ENCODE measurements at regions not wholly inside any gene's neighbourhood (a gene's known extent, or its start where the extent isn't known, plus 50 kb on each side); places are given as distances from the start of the nearest gene placed in this dataset.

DNA sequence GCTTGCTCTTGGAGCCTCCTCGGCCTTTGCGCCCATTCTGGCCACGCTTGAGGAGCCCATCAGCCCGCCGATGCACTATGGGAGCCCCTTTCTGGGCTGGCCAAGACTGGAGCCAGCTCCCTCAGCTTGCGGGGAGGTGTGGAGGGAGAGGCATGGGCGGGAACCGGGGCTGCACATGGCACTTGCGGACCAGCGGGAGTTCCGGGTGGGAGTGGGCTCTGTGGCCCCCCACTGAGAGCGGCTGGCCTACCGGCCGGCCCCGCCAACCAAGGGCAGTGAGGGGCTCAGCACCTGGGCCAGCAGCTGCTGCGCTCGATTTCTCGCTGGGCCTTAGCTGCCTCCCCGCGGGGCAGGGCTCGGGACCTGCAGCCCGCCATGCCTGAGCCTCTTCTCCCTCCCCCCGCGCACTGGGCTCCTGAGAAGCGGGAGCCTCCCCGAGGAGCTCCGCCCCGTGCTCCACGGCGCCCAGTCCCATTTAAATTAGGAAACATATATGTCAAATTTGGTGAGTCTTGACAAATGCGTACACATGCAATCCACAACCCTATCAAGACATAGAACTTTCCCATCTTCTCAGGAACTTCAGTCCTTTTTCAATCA lies 97.6 kb upstream of the CNTN3 start:
- CTCF ChIA-PET = no interaction called here
- H3K4me1 Mint-ChIP-seq = no peaks in the 10 kb centered on the region
- H3K4me3 Mint-ChIP-seq = no peak overlapping the region

GRCh38 chr3:74709951-74710350 lies 95.5 kb upstream of the CNTN3 start:
- ATAC-seq (no peak), DNase-seq (no peak)
- CTCF ChIA-PET = no interaction called here
- no peaks in the 10 kb centered on the region for H3K36me3 Mint-ChIP-seq
- H3K27ac Mint-ChIP-seq = no peak overlapping the region
- H3K27me3 Mint-ChIP-seq = no peaks in the 10 kb centered on the region
- no peak overlapping the region for H3K4me3 Mint-ChIP-seq
- peaks cover 19% of the 10 kb centered on the region for H3K9me3 Mint-ChIP-seq (ENCODE audit: low read depth)
- no peaks in the 10 kb centered on the region for H3K4me1 Mint-ChIP-seq

More for the DNA sequence above, 97.6 kb upstream of the CNTN3 start:
- no peak for DNase-seq
- no peak for ATAC-seq
- no peak overlapping the region for H3K27ac Mint-ChIP-seq
- no peaks in the 10 kb centered on the region for H3K36me3 Mint-ChIP-seq
- H3K9me3 Mint-ChIP-seq (ENCODE audit: low read depth) = peaks cover 16% of the 10 kb centered on the region
- no peaks in the 10 kb centered on the region for H3K27me3 Mint-ChIP-seq

DNA sequence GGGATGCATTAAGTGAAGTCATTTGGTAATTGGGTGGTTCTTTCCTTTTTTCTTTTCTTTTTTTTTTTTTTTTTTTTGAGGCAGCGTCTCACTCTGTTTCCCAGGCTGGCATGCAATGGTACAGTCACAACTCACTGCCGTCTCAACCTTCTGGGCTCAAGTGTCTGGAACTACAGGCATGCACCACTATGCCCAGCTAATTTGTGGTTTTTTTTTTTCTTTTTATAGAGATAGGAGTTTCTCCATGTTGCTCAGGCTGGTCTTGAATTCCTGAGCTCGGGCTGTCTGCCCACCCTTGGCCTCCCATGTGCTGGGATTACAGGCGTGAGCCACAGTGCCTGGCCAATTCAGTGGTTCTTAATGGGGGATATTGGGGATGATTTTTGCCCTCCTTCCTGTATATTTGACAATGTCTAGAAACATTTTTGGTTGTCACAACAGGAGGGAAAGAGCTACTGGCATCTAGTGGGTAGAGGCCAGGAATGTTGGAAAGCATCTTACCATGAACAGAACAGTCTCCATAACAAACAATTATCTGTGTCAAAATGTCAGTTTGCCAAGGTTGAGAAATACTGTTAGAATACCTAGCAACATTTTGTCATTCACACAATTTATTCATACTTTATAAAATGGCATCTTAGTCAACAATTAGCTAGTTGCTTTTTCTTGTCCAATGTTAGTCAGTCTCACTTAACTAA lies 79.4 kb upstream of the CNTN3 start:
- no peak for DNase-seq
- no peak overlapping the region for H3K4me3 Mint-ChIP-seq

GRCh38 chr3:74693251-74693650 lies 78.8 kb upstream of the CNTN3 start:
- Mint-ChIP-seq H3K4me1 (no peaks in the 10 kb centered on the region), H3K4me3 (no peak overlapping the region), H3K36me3 (no peaks in the 10 kb centered on the region), H3K9me3 (ENCODE audit: low read depth) (peaks cover 7% of the 10 kb centered on the region), H3K27ac (no peak overlapping the region), H3K27me3 (no peaks in the 10 kb centered on the region)
- DNase-seq = no peak
- CTCF ChIA-PET = no interaction called here
- no peak for ATAC-seq

More for the DNA sequence above, 79.4 kb upstream of the CNTN3 start:
- Mint-ChIP-seq H3K27me3 (no peaks in the 10 kb centered on the region), H3K36me3 (no peaks in the 10 kb centered on the region), H3K27ac (no peak overlapping the region), H3K9me3 (ENCODE audit: low read depth) (peaks cover 7% of the 10 kb centered on the region), H3K4me1 (no peaks in the 10 kb centered on the region)
- no peak for ATAC-seq
- CTCF ChIA-PET = no interaction called here

DNA sequence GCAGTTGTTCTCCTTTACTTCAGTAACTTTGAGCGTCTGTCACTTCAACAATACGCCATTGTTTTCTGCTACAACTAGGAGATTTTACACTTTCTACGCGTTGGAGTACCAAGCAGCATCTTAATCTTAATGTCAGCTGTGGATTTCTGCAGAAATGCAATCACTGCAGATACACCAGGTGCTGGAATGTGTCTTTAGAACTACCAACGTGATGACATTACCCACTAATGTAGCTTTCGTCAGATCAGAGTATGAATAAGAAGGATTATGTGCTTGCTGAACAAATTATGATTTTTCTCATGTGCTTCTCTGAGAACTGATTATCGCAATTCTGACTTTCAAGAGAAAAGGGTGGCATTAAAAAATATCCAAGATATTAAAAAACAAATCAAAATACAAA lies 77.5 kb upstream of the CNTN3 start:
- Mint-ChIP-seq H3K27me3 (no peaks in the 10 kb centered on the region), H3K4me3 (no peak overlapping the region), H3K4me1 (no peaks in the 10 kb centered on the region), H3K27ac (no peak overlapping the region), H3K9me3 (ENCODE audit: low read depth) (peaks cover 13% of the 10 kb centered on the region), H3K36me3 (no peaks in the 10 kb centered on the region)
- ATAC-seq (no peak), DNase-seq (no peak)
- CTCF ChIA-PET = no interaction called here

DNA sequence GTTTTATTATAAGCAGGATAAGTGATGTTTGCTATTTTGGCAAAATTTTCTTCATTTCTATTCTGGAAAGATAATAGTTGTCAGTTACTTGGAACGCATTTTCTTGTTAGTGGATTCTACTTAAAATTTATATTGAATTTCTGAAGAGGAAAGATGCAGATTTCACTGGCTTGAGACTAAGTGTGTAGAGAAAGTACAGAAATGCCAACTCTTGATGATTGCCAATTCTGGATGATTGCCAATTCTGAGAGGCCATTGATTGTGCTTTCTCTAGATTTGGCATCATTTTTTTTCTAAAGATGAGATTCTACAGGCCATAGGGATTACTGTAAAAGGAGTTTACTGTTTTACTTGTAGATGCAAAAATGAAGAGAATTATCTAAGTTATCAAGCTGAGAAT lies 58.9 kb upstream of the CNTN3 start:
- Mint-ChIP-seq H3K36me3 (no peaks in the 10 kb centered on the region), H3K4me3 (no peak overlapping the region), H3K9me3 (ENCODE audit: low read depth) (peaks cover 3% of the 10 kb centered on the region), H3K27ac (no peak overlapping the region), H3K4me1 (no peaks in the 10 kb centered on the region), H3K27me3 (no peaks in the 10 kb centered on the region)
- no peak for DNase-seq
- CTCF ChIA-PET = no interaction called here
- no peak for ATAC-seq

GRCh38 chr3:74664606-74665005 lies 50.1 kb upstream of the CNTN3 start:
- no peak overlapping the region for H3K4me3 Mint-ChIP-seq
- peaks cover 14% of the 10 kb centered on the region for H3K9me3 Mint-ChIP-seq (ENCODE audit: low read depth)
- H3K4me1 Mint-ChIP-seq = no peaks in the 10 kb centered on the region
- no peaks in the 10 kb centered on the region for H3K27me3 Mint-ChIP-seq
- H3K27ac Mint-ChIP-seq = no peak overlapping the region
- no peaks in the 10 kb centered on the region for H3K36me3 Mint-ChIP-seq
- CTCF ChIA-PET = no interaction called here
- DNase-seq (no peak), ATAC-seq (no peak)
